Endodermal cell (in vitro differentiated cells): ENCODE measurements at regions not wholly inside any gene's neighbourhood (a gene's known extent, or its start where the extent isn't known, plus 50 kb on each side); places are given as distances from the start of the nearest gene placed in this dataset.

Experiments used
- DNase-seq: peaks from one replicate; pipeline ENCODE4 v3.0.0-alpha.2; 2017
- H3K27ac ChIP-seq: 2 replicates; pipeline ENCODE4 v1.5.1; 2013; ENCODE audit warnings: mild to moderate bottlenecking, low read depth, low read length, moderate library complexity
- H3K27me3 ChIP-seq: 2 replicates; pipeline ENCODE4 v1.6.1; 2013; ENCODE audit warnings: mild to moderate bottlenecking, low read length, moderate library complexity; ENCODE audit not compliant: insufficient read depth, control insufficient read depth, poor library complexity, severe bottlenecking
- H3K36me3 ChIP-seq: 2 replicates; pipeline ENCODE4 v1.7.0; 2013; ENCODE audit warnings: mild to moderate bottlenecking, low read length, moderate library complexity; ENCODE audit not compliant: control insufficient read depth, insufficient read depth
- H3K4me1 ChIP-seq: one replicate; pipeline ENCODE4 v1.7.0; 2013; ENCODE audit warnings: low read length; ENCODE audit not compliant: control insufficient read depth, insufficient read depth
- H3K4me3 ChIP-seq: 2 replicates; pipeline ENCODE4 v1.5.1; 2013; ENCODE audit warnings: mild to moderate bottlenecking, low read length, moderate library complexity
- H3K9ac ChIP-seq: 2 replicates; pipeline ENCODE4 v1.6.1; 2013; ENCODE audit warnings: mild to moderate bottlenecking, low read length, moderate library complexity; ENCODE audit not compliant: poor library complexity, severe bottlenecking; ENCODE audit errors: extremely low read depth
- H3K9me3 ChIP-seq: 2 replicates; pipeline ENCODE4 v1.6.1; 2013; ENCODE audit warnings: mild to moderate bottlenecking, low read length, moderate library complexity; ENCODE audit not compliant: control insufficient read depth
- H3K27ac Mint-ChIP-seq: 2 replicates; pipeline ENCODE4 v1.8.0; 2020; ENCODE audit warnings: mixed read lengths
- H3K27me3 Mint-ChIP-seq: 2 replicates; pipeline ENCODE4 v1.8.0; 2021; ENCODE audit warnings: mild to moderate bottlenecking, mixed read lengths; ENCODE audit not compliant: insufficient read depth
- H3K36me3 Mint-ChIP-seq: 2 replicates; pipeline ENCODE4 v1.8.0; 2020; ENCODE audit warnings: low read depth, mixed read lengths
- H3K4me1 Mint-ChIP-seq: 2 replicates; pipeline ENCODE4 v1.8.0; 2020; ENCODE audit warnings: mixed read lengths
- H3K4me3 Mint-ChIP-seq: 2 replicates; pipeline ENCODE4 v1.8.0; 2020; ENCODE audit warnings: mild to moderate bottlenecking, moderate library complexity, mixed read lengths
- H3K9me3 Mint-ChIP-seq: 2 replicates; pipeline ENCODE4 v1.8.0; 2020; ENCODE audit warnings: mild to moderate bottlenecking, mixed read lengths
- CTCF ChIP-seq: fragments of 200-600 bp; sonication (generic); conservative IDR thresholded peaks from 2 replicates; pipeline ENCODE4 v1.5.0; 2021; ENCODE audit warnings: antibody characterized with exemption, mild to moderate bottlenecking
- WGBS, 2 experiments: methylation state at CpG; one replicate each; pipeline versions ENCODE4 v1.1.5 to v1.1.7; 2013; ENCODE audit warnings: missing lambda C conversion rate in 2 of 2, mixed read lengths in 1 of 2; ENCODE audit not compliant: insufficient coverage in 1 of 2, insufficient read length in 1 of 2; 5-methylcytosine and 5-hydroxymethylcytosine counted together

- no peaks in the 10 kb centered on the region for H3K9me3 ChIP-seq
- 82 to 84% methylated on average over 5 to 6 of the region's 6 CpGs for WGBS, 2 experiments
- no peaks in the 10 kb centered on the region for H3K36me3 Mint-ChIP-seq
Measured at GRCh38 chr1:115219927-115220326, 118.1 kb downstream of the NGF start.

DNA sequence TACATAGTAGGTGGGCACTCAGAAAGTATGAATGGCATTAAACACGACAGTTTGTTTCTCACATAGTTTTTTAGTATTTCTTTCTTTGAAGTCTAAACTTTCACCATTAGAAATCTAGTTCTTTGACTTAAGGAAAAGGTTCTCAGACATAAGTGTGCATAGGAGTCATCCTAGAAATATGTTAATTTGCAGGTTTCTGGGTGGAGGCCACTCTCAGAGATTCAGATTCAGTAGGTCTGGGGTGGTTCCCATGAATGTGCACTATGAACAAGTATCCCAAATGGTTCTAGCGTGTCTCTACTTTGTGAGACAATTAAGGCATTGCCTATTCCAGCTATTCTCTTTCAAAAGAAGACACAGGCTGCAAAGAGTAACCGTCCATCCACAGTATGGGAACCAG lies 119.3 kb downstream of the NGF start:
- H3K36me3 Mint-ChIP-seq = no peaks in the 10 kb centered on the region
- Histone ChIP-seq H3K4me1 (peaks cover 4% of the 10 kb centered on the region), H3K4me3 (no peak overlapping the region), H3K9ac (no peak overlapping the region), H3K27me3 (no peaks in the 10 kb centered on the region), H3K27ac (no peak overlapping the region), H3K9me3 (no peaks in the 10 kb centered on the region), H3K36me3 (no peaks in the 10 kb centered on the region)
- H3K4me3 Mint-ChIP-seq = no peak overlapping the region
- H3K4me1 Mint-ChIP-seq = peaks cover 17% of the 10 kb centered on the region
- no peaks in the 10 kb centered on the region for H3K27me3 Mint-ChIP-seq
- H3K27ac Mint-ChIP-seq = no peak overlapping the region
- no peak for TF ChIP-seq CTCF
- WGBS, 2 experiments = 83 to 93% methylated on average over 1 to 3 of the region's 3 CpGs
- H3K9me3 Mint-ChIP-seq = no peaks in the 10 kb centered on the region
- DNase-seq = no peak

More at GRCh38 chr1:115219927-115220326, 118.1 kb downstream of the NGF start:
- H3K4me1 Mint-ChIP-seq = peaks cover 17% of the 10 kb centered on the region
- no peaks in the 10 kb centered on the region for H3K27me3 Mint-ChIP-seq
- Histone ChIP-seq H3K36me3 (no peaks in the 10 kb centered on the region), H3K9ac (no peak overlapping the region), H3K4me3 (no peak overlapping the region), H3K27me3 (no peaks in the 10 kb centered on the region), H3K4me1 (peaks cover 4% of the 10 kb centered on the region), H3K27ac (no peak overlapping the region)
- no peak overlapping the region for H3K4me3 Mint-ChIP-seq
- no peak overlapping the region for H3K27ac Mint-ChIP-seq
- TF ChIP-seq CTCF = no peak
- no peaks in the 10 kb centered on the region for H3K9me3 Mint-ChIP-seq
- DNase-seq = no peak

GRCh38 chr1:115218034-115218405 lies 120.0 kb downstream of the NGF start:
- Histone ChIP-seq H3K9ac (no peak overlapping the region), H3K4me3 (no peak overlapping the region), H3K27me3 (no peaks in the 10 kb centered on the region), H3K4me1 (peaks cover 4% of the 10 kb centered on the region), H3K9me3 (no peaks in the 10 kb centered on the region), H3K36me3 (no peaks in the 10 kb centered on the region), H3K27ac (no peak overlapping the region)
- no peak overlapping the region for H3K27ac Mint-ChIP-seq
- H3K4me3 Mint-ChIP-seq = no peak overlapping the region
- no peaks in the 10 kb centered on the region for H3K9me3 Mint-ChIP-seq
- no peaks in the 10 kb centered on the region for H3K27me3 Mint-ChIP-seq
- DNase-seq = no peak
- H3K36me3 Mint-ChIP-seq = no peaks in the 10 kb centered on the region
- 95 to 97% methylated on average over 3 to 6 of the region's 6 CpGs for WGBS, 2 experiments
- peaks cover 17% of the 10 kb centered on the region for H3K4me1 Mint-ChIP-seq
- TF ChIP-seq CTCF = no peak
